Liver (tissue), 8 donors: ENCODE measurements at regions not wholly inside any gene's neighbourhood (a gene's known extent, or its start where the extent isn't known, plus 50 kb on each side); places are given as distances from the start of the nearest gene placed in this dataset.

Experiments used
- DNase-seq: peaks from one replicate; pipeline ENCODE4 v3.0.0-alpha.2; 2017; ENCODE audit warnings: low spot score
- H3K27ac ChIP-seq, 2 donors: one replicate each; pipeline ENCODE4 v1.7.0; 2013; ENCODE audit warnings: inconsistent platforms in 2 of 2, low read length in 2 of 2, control low read depth in 1 of 2, low read depth in 1 of 2, mild to moderate bottlenecking in 1 of 2
- H3K27me3 ChIP-seq, 4 donors: one replicate each; pipeline versions ENCODE4 v1.6.1 to v1.7.0; 2013; ENCODE audit warnings: low read length in 3 of 4, inconsistent platforms in 1 of 4, mild to moderate bottlenecking in 1 of 4, moderate library complexity in 1 of 4; ENCODE audit not compliant: control insufficient read depth in 4 of 4, insufficient read depth in 4 of 4
- H3K36me3 ChIP-seq, 4 donors: one replicate each; pipeline versions ENCODE4 v1.6.1 to v1.7.0; 2013; ENCODE audit warnings: low read length in 3 of 4, mild to moderate bottlenecking in 3 of 4, low read depth in 1 of 4, moderate library complexity in 1 of 4; ENCODE audit not compliant: control insufficient read depth in 4 of 4, insufficient read depth in 3 of 4
- H3K4me1 ChIP-seq, 4 donors: one replicate each; pipeline versions ENCODE4 v1.6.1 to v1.7.0; 2013; ENCODE audit warnings: low read length in 3 of 4, mild to moderate bottlenecking in 3 of 4, moderate library complexity in 1 of 4; ENCODE audit not compliant: control insufficient read depth in 4 of 4, insufficient read depth in 4 of 4
- H3K4me3 ChIP-seq, 3 donors: one replicate each; pipeline versions ENCODE4 v1.6.1 to v1.7.0; 2013; ENCODE audit warnings: low read length in 3 of 3, control low read depth in 1 of 3, low read depth in 1 of 3, mild to moderate bottlenecking in 1 of 3
- H3K9ac ChIP-seq, 2 donors: one replicate each; pipeline ENCODE4 v1.7.0; 2013; ENCODE audit warnings: low read length in 2 of 2, mild to moderate bottlenecking in 2 of 2, moderate library complexity in 2 of 2, control low read depth in 1 of 2, low read depth in 1 of 2
- H3K9me3 ChIP-seq, 4 donors: one replicate each; pipeline versions ENCODE4 v1.6.1 to v1.7.0; 2013; ENCODE audit warnings: low read length in 3 of 4; ENCODE audit not compliant: control insufficient read depth in 4 of 4
- EGR1 ChIP-seq, 2 donors: IDR thresholded peaks; 2 replicates each; pipeline ENCODE4 v1.6.1; 2016 to 2018; ENCODE audit warnings: antibody characterized with exemption in 2 of 2, low read depth in 2 of 2
- FOXA1 ChIP-seq: IDR thresholded peaks from 2 replicates; pipeline ENCODE4 v1.6.1; 2016; ENCODE audit warnings: antibody characterized with exemption
- FOXA2 ChIP-seq: IDR thresholded peaks from 2 replicates; pipeline ENCODE4 v1.6.1; 2016; ENCODE audit warnings: antibody characterized with exemption
- GABPA ChIP-seq, 2 donors: IDR thresholded peaks in 1 of 2; conservative IDR thresholded peaks in 1 of 2; 2 replicates each; pipeline ENCODE4 v1.6.1; 2016; ENCODE audit warnings: antibody characterized with exemption in 2 of 2, mild to moderate bottlenecking in 1 of 2, moderate library complexity in 1 of 2
- HNF4A ChIP-seq, 2 donors: conservative IDR thresholded peaks; 2 replicates each; pipeline ENCODE4 v1.6.1; 2016; ENCODE audit warnings: antibody characterized with exemption in 2 of 2, mild to moderate bottlenecking in 2 of 2
- HNF4G ChIP-seq: IDR thresholded peaks from 2 replicates; pipeline ENCODE4 v1.6.1; 2016; ENCODE audit warnings: antibody characterized with exemption
- JUND ChIP-seq, 2 donors: IDR thresholded peaks; 2 replicates each; pipeline ENCODE4 v1.6.1; 2016; ENCODE audit warnings: antibody characterized with exemption in 2 of 2
- NR2F2 ChIP-seq: IDR thresholded peaks from 2 replicates; pipeline ENCODE4 v1.6.1; 2016; ENCODE audit warnings: antibody characterized with exemption
- RXRA ChIP-seq, 2 donors: IDR thresholded peaks; 2 replicates each; pipeline ENCODE4 v1.6.1; 2017 to 2018; ENCODE audit warnings: antibody characterized with exemption in 2 of 2, mild to moderate bottlenecking in 1 of 2
- SP1 ChIP-seq: IDR thresholded peaks from 2 replicates; pipeline ENCODE4 v1.6.1; 2018; ENCODE audit warnings: antibody characterized with exemption, mild to moderate bottlenecking
- TAF1 ChIP-seq: conservative IDR thresholded peaks from 2 replicates; pipeline ENCODE4 v1.6.1; 2016; ENCODE audit warnings: antibody characterized with exemption, mild to moderate bottlenecking
- YY1 ChIP-seq: IDR thresholded peaks from 2 replicates; pipeline ENCODE4 v1.6.1; 2016; ENCODE audit warnings: antibody characterized with exemption, mild to moderate bottlenecking
- WGBS: extraction: QIAGEN DNeasy Blood & Tissue Kit; methylation state at CpG from one replicate; pipeline ENCODE4 v1.1.7; 2013; 5-methylcytosine and 5-hydroxymethylcytosine counted together
- TF ChIP-seq, protein P1 (sequence below): IDR thresholded peaks from 2 replicates; pipeline ENCODE4 v1.6.1; 2016; ENCODE audit warnings: antibody characterized with exemption
- TF ChIP-seq, protein P2 (sequence below): IDR thresholded peaks from 2 replicates; pipeline ENCODE4 v1.6.1; 2016; ENCODE audit warnings: antibody characterized with exemption, mild to moderate bottlenecking
- TF ChIP-seq, protein P3 (sequence below): IDR thresholded peaks from 2 replicates; pipeline ENCODE4 v1.6.1; 2016; ENCODE audit warnings: antibody characterized with exemption
- TF ChIP-seq, protein P4 (sequence below): fragments of 150-350 bp; IDR thresholded peaks from 2 replicates; pipeline ENCODE4 v1.5.1; 2017; ENCODE audit warnings: improper control_type of control experiment, low read depth, low read length; ENCODE audit not compliant: missing input control
- donor health status: healthy.
- donor health status: healthy.
- donor health status: healthy.
- donor health status: healthy.
- donor health status: healthy.

GRCh38 chr2:13819896-13820295, 812.6 kb upstream of the LRATD1 start:
- Histone ChIP-seq H3K27ac (no peak overlapping the region), H3K36me3 (no peaks in the 10 kb centered on the region), H3K9me3 (no peaks in the 10 kb centered on the region), H3K27me3 (no peaks in the 10 kb centered on the region), H3K4me1 (no peaks in the 10 kb centered on the region), H3K9ac (no peak overlapping the region), H3K4me3 (no peak overlapping the region)
- no peak for DNase-seq
- WGBS: 43% methylated on average over 2 of the region's 2 CpGs
- TF ChIP-seq, protein P1, sequence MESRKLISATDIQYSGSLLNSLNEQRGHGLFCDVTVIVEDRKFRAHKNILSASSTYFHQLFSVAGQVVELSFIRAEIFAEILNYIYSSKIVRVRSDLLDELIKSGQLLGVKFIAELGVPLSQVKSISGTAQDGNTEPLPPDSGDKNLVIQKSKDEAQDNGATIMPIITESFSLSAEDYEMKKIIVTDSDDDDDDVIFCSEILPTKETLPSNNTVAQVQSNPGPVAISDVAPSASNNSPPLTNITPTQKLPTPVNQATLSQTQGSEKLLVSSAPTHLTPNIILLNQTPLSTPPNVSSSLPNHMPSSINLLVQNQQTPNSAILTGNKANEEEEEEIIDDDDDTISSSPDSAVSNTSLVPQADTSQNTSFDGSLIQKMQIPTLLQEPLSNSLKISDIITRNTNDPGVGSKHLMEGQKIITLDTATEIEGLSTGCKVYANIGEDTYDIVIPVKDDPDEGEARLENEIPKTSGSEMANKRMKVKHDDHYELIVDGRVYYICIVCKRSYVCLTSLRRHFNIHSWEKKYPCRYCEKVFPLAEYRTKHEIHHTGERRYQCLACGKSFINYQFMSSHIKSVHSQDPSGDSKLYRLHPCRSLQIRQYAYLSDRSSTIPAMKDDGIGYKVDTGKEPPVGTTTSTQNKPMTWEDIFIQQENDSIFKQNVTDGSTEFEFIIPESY: no peak
- TF ChIP-seq YY1 (no peak), RXRA (IDR thresholded peaks at IDR 0.05) (no peak), TAF1 (no peak), NR2F2 (no peak), HNF4G (no peak), SP1 (no peak), FOXA2 (no peak), JUND (IDR thresholded peaks at IDR 0.05) (no peak), GABPA (IDR thresholded peaks at IDR 0.05 in 1 of 2, conservative IDR thresholded peaks at IDR 0.05 in 1 of 2) (no peak), EGR1 (IDR thresholded peaks at IDR 0.05; ENCODE audit: low read depth in 2 of 2) (no peak), FOXA1 (no peak), HNF4A (conservative IDR thresholded peaks at IDR 0.05) (no peak)
- TF ChIP-seq, protein P2, sequence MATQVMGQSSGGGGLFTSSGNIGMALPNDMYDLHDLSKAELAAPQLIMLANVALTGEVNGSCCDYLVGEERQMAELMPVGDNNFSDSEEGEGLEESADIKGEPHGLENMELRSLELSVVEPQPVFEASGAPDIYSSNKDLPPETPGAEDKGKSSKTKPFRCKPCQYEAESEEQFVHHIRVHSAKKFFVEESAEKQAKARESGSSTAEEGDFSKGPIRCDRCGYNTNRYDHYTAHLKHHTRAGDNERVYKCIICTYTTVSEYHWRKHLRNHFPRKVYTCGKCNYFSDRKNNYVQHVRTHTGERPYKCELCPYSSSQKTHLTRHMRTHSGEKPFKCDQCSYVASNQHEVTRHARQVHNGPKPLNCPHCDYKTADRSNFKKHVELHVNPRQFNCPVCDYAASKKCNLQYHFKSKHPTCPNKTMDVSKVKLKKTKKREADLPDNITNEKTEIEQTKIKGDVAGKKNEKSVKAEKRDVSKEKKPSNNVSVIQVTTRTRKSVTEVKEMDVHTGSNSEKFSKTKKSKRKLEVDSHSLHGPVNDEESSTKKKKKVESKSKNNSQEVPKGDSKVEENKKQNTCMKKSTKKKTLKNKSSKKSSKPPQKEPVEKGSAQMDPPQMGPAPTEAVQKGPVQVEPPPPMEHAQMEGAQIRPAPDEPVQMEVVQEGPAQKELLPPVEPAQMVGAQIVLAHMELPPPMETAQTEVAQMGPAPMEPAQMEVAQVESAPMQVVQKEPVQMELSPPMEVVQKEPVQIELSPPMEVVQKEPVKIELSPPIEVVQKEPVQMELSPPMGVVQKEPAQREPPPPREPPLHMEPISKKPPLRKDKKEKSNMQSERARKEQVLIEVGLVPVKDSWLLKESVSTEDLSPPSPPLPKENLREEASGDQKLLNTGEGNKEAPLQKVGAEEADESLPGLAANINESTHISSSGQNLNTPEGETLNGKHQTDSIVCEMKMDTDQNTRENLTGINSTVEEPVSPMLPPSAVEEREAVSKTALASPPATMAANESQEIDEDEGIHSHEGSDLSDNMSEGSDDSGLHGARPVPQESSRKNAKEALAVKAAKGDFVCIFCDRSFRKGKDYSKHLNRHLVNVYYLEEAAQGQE: no peak
- TF ChIP-seq, protein P3, sequence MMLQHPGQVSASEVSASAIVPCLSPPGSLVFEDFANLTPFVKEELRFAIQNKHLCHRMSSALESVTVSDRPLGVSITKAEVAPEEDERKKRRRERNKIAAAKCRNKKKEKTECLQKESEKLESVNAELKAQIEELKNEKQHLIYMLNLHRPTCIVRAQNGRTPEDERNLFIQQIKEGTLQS: no peak
- TF ChIP-seq, protein P4, sequence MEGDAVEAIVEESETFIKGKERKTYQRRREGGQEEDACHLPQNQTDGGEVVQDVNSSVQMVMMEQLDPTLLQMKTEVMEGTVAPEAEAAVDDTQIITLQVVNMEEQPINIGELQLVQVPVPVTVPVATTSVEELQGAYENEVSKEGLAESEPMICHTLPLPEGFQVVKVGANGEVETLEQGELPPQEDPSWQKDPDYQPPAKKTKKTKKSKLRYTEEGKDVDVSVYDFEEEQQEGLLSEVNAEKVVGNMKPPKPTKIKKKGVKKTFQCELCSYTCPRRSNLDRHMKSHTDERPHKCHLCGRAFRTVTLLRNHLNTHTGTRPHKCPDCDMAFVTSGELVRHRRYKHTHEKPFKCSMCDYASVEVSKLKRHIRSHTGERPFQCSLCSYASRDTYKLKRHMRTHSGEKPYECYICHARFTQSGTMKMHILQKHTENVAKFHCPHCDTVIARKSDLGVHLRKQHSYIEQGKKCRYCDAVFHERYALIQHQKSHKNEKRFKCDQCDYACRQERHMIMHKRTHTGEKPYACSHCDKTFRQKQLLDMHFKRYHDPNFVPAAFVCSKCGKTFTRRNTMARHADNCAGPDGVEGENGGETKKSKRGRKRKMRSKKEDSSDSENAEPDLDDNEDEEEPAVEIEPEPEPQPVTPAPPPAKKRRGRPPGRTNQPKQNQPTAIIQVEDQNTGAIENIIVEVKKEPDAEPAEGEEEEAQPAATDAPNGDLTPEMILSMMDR: no peak

DNA sequence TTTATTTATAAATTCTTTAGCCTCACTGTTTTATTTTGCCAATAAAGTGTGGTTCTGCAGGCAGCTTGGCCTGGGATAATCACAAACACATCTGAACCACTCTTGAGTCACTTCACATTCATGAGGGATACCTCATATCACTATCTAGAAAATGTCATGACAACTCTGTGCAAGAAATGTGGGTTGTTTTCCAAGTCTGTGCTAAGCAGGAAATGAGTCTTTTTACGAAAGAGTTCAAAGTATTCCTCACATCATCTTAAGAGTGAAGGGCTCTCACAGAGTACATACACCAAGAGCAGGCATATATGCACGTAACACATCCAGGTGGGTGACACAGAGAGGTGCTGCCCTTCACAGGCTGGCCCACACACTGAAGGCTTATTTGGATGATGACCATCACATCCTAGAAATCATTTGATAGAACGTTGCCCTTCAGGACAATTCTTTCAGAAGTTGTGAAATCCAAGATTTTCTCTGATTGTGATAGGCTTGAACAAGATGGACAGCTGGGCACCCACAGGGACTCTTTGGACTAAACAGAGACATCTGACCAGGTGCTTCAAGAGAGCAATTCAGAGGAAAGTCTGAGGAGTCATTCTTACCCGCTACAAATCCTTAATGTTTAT, 811.1 kb upstream of the LRATD1 start:
- no peak for DNase-seq
- WGBS: 56% methylated on average over 4 of the region's 4 CpGs
- H3K27me3 ChIP-seq: no peaks in the 10 kb centered on the region
- TF ChIP-seq NR2F2 (no peak), EGR1 (IDR thresholded peaks at IDR 0.05; ENCODE audit: low read depth in 2 of 2) (no peak)
- TF ChIP-seq, protein P2: no peak
- H3K9ac ChIP-seq: no peak overlapping the region
- no peaks in the 10 kb centered on the region for H3K4me1 ChIP-seq
- no peak overlapping the region for H3K27ac ChIP-seq
- no peaks in the 10 kb centered on the region for H3K36me3 ChIP-seq
- no peak overlapping the region for H3K4me3 ChIP-seq
- H3K9me3 ChIP-seq: no peaks in the 10 kb centered on the region
